Trophoblast cell (in vitro differentiated cells and primary cell): ENCODE measurements at regions not wholly inside any gene's neighbourhood (a gene's known extent, or its start where the extent isn't known, plus 50 kb on each side); places are given as distances from the start of the nearest gene placed in this dataset.

ENCODE experiments used
- DNase-seq, 2 donors: peaks; one replicate each; pipeline ENCODE4 v3.0.0-alpha.2; 2016
- H2AFZ ChIP-seq: 2 replicates; pipeline ENCODE4 v1.6.1; 2013; ENCODE audit warnings: low read length, moderate library complexity, mild to moderate bottlenecking; ENCODE audit not compliant: insufficient read depth, poor library complexity
- H2AK5ac ChIP-seq: 2 replicates; pipeline ENCODE4 v1.6.1; 2013; ENCODE audit warnings: mild to moderate bottlenecking, low read length
- H2BK120ac ChIP-seq: 2 replicates; pipeline ENCODE4 v1.6.1; 2013; ENCODE audit warnings: low read length, mild to moderate bottlenecking, moderate library complexity; ENCODE audit not compliant: insufficient read depth, poor library complexity
- H2BK12ac ChIP-seq: 2 replicates; pipeline ENCODE4 v1.6.1; 2013; ENCODE audit warnings: mild to moderate bottlenecking, low read length, moderate library complexity
- H2BK5ac ChIP-seq: 2 replicates; pipeline ENCODE4 v1.6.1; 2013; ENCODE audit warnings: low read length, low read depth, moderate library complexity, mild to moderate bottlenecking; ENCODE audit not compliant: poor library complexity
- H3K14ac ChIP-seq: 2 replicates; pipeline ENCODE4 v1.6.1; 2013; ENCODE audit warnings: mild to moderate bottlenecking, low read length
- H3K18ac ChIP-seq: 2 replicates; pipeline ENCODE4 v1.6.1; 2013; ENCODE audit warnings: mild to moderate bottlenecking, low read length
- H3K23ac ChIP-seq: 2 replicates; pipeline ENCODE4 v1.6.1; 2013; ENCODE audit warnings: low read length
- H3K27ac ChIP-seq: 2 replicates; pipeline ENCODE4 v1.5.1; 2013; ENCODE audit warnings: low read depth, mild to moderate bottlenecking, inconsistent platforms, low read length, moderate library complexity
- H3K27me3 ChIP-seq: 2 replicates; pipeline ENCODE4 v1.6.1; 2013; ENCODE audit warnings: inconsistent platforms, mild to moderate bottlenecking, low read length, moderate library complexity; ENCODE audit not compliant: insufficient read depth
- H3K36me3 ChIP-seq, 2 experiments: 1 replicate in 1 of 2; 2 replicates in 1 of 2; pipeline ENCODE4 v1.6.1; 2013; ENCODE audit warnings: low read length in 2 of 2, mild to moderate bottlenecking in 2 of 2, moderate library complexity in 1 of 2; ENCODE audit not compliant: insufficient read depth in 2 of 2, control insufficient read depth in 1 of 2
- H3K4ac ChIP-seq: 2 replicates; pipeline ENCODE4 v1.6.1; 2013; ENCODE audit warnings: low read depth, mild to moderate bottlenecking, low read length, moderate library complexity
- H3K4me1 ChIP-seq, 2 experiments: 1 replicate in 1 of 2; 2 replicates in 1 of 2; pipeline ENCODE4 v1.6.1; 2013; ENCODE audit warnings: low read length in 2 of 2, mild to moderate bottlenecking in 2 of 2, moderate library complexity in 1 of 2; ENCODE audit not compliant: insufficient read depth in 2 of 2, control insufficient read depth in 1 of 2
- H3K4me2 ChIP-seq: 2 replicates; pipeline ENCODE4 v1.6.1; 2013; ENCODE audit warnings: inconsistent platforms, mild to moderate bottlenecking, low read length, moderate library complexity
- H3K4me3 ChIP-seq: 2 replicates; pipeline ENCODE4 v1.5.1; 2013; ENCODE audit warnings: mild to moderate bottlenecking, low read depth, low read length, inconsistent platforms
- H3K79me1 ChIP-seq: one replicate; pipeline ENCODE4 v1.6.1; 2013; ENCODE audit warnings: low read length
- H3K79me2 ChIP-seq: 2 replicates; pipeline ENCODE4 v1.6.1; 2013; ENCODE audit warnings: low read length, mild to moderate bottlenecking; ENCODE audit not compliant: control insufficient read depth, insufficient read depth, poor library complexity
- H3K9ac ChIP-seq: 2 replicates; pipeline ENCODE4 v1.6.1; 2013; ENCODE audit warnings: mild to moderate bottlenecking, low read length
- H3K9me3 ChIP-seq: 2 replicates; pipeline ENCODE4 v1.6.1; 2013; ENCODE audit warnings: low read depth, mild to moderate bottlenecking, control low read depth, inconsistent platforms, low read length; ENCODE audit not compliant: insufficient read depth
- H4K12ac ChIP-seq: 2 replicates; pipeline ENCODE4 v1.6.1; 2013; ENCODE audit warnings: low read depth, mild to moderate bottlenecking, low read length, moderate library complexity
- H4K8ac ChIP-seq: 2 replicates; pipeline ENCODE4 v1.6.1; 2013; ENCODE audit warnings: low read depth, mild to moderate bottlenecking, low read length, moderate library complexity
- H4K91ac ChIP-seq: one replicate; pipeline ENCODE4 v1.6.1; 2013; ENCODE audit warnings: low read depth, mild to moderate bottlenecking, low read length, moderate library complexity
- WGBS: extraction: QIAGEN DNeasy Blood & Tissue Kit; methylation state at CpG from one replicate; pipeline ENCODE4 v1.1.7; 2013; ENCODE audit warnings: missing lambda C conversion rate; ENCODE audit not compliant: insufficient read length, insufficient coverage; ENCODE audit errors: extremely low coverage; 5-methylcytosine and 5-hydroxymethylcytosine counted together

DNA sequence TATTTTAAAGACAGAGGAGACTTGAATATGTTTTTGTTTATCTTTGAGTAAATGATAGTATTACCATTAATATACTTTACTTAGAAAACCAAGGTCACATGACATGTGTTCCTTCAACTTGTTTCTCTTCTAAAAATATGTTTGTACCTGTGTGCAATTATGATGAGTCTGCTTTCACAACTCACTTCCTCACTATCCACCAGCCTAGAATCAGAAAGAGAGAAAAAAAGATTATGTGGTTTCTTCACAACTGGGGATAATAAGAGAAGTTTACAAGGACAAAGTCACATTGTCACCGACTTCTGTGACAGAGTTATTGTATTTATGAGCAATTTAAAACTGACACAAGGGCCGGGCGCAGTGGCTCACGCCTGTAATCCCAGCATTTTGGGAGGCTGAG is 1112.1 kb downstream of the RPA4 start:
- H2AFZ ChIP-seq = no peak overlapping the region
- no peak overlapping the region for H4K91ac ChIP-seq
- no peak overlapping the region for H3K23ac ChIP-seq
- H3K4me3 ChIP-seq = no peak overlapping the region
- no peak overlapping the region for H2BK120ac ChIP-seq
- H3K27ac ChIP-seq = no peak overlapping the region
- no peaks in the 10 kb centered on the region for H3K36me3 ChIP-seq
- H3K79me2 ChIP-seq = no peaks in the 10 kb centered on the region
- H3K9me3 ChIP-seq = no peaks in the 10 kb centered on the region
- no peaks in the 10 kb centered on the region for H3K27me3 ChIP-seq
- no peak overlapping the region for H2AK5ac ChIP-seq
- H3K4ac ChIP-seq = no peak overlapping the region
- no peak overlapping the region for H3K18ac ChIP-seq
- no peaks in the 10 kb centered on the region for H3K79me1 ChIP-seq
- no peak overlapping the region for H3K9ac ChIP-seq
- no peaks in the 10 kb centered on the region for H3K4me1 ChIP-seq
- no peak overlapping the region for H3K4me2 ChIP-seq
- no peak overlapping the region for H4K8ac ChIP-seq
- no peak overlapping the region for H2BK5ac ChIP-seq
- no peak for DNase-seq
- H4K12ac ChIP-seq = no peak overlapping the region
- no peak overlapping the region for H3K14ac ChIP-seq
- WGBS = no CpG with 5 or more reads among the region's 4 CpGs
- no peak overlapping the region for H2BK12ac ChIP-seq

DNA sequence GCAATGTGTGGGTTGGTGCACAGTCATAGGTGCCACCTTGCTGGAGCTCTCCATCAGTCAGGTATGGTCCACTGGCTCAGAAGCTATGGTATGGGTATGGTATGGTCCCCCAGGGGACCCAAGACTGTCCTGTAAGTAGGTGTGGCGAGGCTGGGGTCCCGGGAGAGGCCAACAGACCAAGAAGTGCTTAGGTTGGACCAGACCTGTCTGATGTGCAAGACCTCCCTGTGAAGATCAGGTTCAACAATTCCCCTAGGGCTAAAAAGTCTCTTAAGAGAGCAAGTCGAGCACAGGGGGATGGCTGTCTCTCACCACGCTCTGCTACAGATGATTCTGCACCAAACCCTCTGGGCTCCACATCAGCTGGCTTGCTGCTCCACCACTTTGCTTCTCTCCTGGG is 1145.0 kb downstream of the RPA4 start:
- Histone ChIP-seq H4K8ac (no peak overlapping the region), H2BK120ac (no peak overlapping the region), H3K18ac (no peak overlapping the region), H3K79me2 (no peaks in the 10 kb centered on the region), H3K4me2 (no peak overlapping the region), H2BK12ac (no peak overlapping the region), H3K27ac (no peak overlapping the region), H3K27me3 (no peaks in the 10 kb centered on the region), H4K91ac (no peak overlapping the region), H3K4me1 (no peaks in the 10 kb centered on the region), H3K36me3 (no peaks in the 10 kb centered on the region), H3K79me1 (no peaks in the 10 kb centered on the region), H3K9me3 (no peaks in the 10 kb centered on the region), H2BK5ac (no peak overlapping the region), H2AFZ (no peak overlapping the region), H2AK5ac (no peak overlapping the region), H3K14ac (no peak overlapping the region), H3K4me3 (no peak overlapping the region), H3K9ac (no peak overlapping the region), H3K23ac (no peak overlapping the region), H4K12ac (no peak overlapping the region), H3K4ac (no peak overlapping the region)
- WGBS = no CpG with 5 or more reads among the region's 4 CpGs
- no peak for DNase-seq

- H3K27me3 ChIP-seq = no peaks in the 10 kb centered on the region
- H2BK120ac ChIP-seq = no peak overlapping the region
- no peaks in the 10 kb centered on the region for H3K9me3 ChIP-seq
- H3K4me3 ChIP-seq = no peak overlapping the region
- H2AK5ac ChIP-seq = no peak overlapping the region
- H3K9ac ChIP-seq = no peak overlapping the region
- no CpG with 5 or more reads among the region's 12 CpGs for WGBS
- H3K4me1 ChIP-seq = no peaks in the 10 kb centered on the region
- no peak overlapping the region for H3K27ac ChIP-seq
- no peak overlapping the region for H3K4me2 ChIP-seq
- no peaks in the 10 kb centered on the region for H3K36me3 ChIP-seq
- H3K79me2 ChIP-seq = no peaks in the 10 kb centered on the region
- H4K91ac ChIP-seq = no peak overlapping the region
- H2BK5ac ChIP-seq = no peak overlapping the region
- no peaks in the 10 kb centered on the region for H3K79me1 ChIP-seq
- H3K18ac ChIP-seq = no peak overlapping the region
- H3K14ac ChIP-seq = no peak overlapping the region
- no peak overlapping the region for H4K8ac ChIP-seq
- no peak overlapping the region for H3K23ac ChIP-seq
- no peak overlapping the region for H2BK12ac ChIP-seq
- no peak overlapping the region for H2AFZ ChIP-seq
- no peak overlapping the region for H3K4ac ChIP-seq
- no peak for DNase-seq
- H4K12ac ChIP-seq = no peak overlapping the region
Measured at GRCh38 chrX:98029861-98030260, 1146.2 kb downstream of the RPA4 start.

GRCh38 chrX:98057176-98057575 is 1173.5 kb downstream of the RPA4 start:
- H3K79me1 ChIP-seq = no peaks in the 10 kb centered on the region
- H3K4me1 ChIP-seq = no peaks in the 10 kb centered on the region
- no peaks in the 10 kb centered on the region for H3K79me2 ChIP-seq
- no peaks in the 10 kb centered on the region for H3K36me3 ChIP-seq
- H2AFZ ChIP-seq = no peak overlapping the region
- no peak for DNase-seq
- H3K4me3 ChIP-seq = no peak overlapping the region
- no peak overlapping the region for H2AK5ac ChIP-seq
- no peak overlapping the region for H4K8ac ChIP-seq
- no peak overlapping the region for H3K23ac ChIP-seq
- no peak overlapping the region for H3K9ac ChIP-seq
- H2BK5ac ChIP-seq = no peak overlapping the region
- no peak overlapping the region for H3K18ac ChIP-seq
- H4K91ac ChIP-seq = no peak overlapping the region
- no peak overlapping the region for H3K4ac ChIP-seq
- no peak overlapping the region for H4K12ac ChIP-seq
- no peaks in the 10 kb centered on the region for H3K9me3 ChIP-seq
- no peaks in the 10 kb centered on the region for H3K27me3 ChIP-seq
- no peak overlapping the region for H3K4me2 ChIP-seq
- no CpG with 5 or more reads among the region's 3 CpGs for WGBS
- no peak overlapping the region for H2BK120ac ChIP-seq
- H3K27ac ChIP-seq = no peak overlapping the region
- no peak overlapping the region for H2BK12ac ChIP-seq
- no peak overlapping the region for H3K14ac ChIP-seq
